ENCODE measurements at regions not wholly inside any gene's neighbourhood (a gene's known extent, or its start where the extent isn't known, plus 50 kb on each side); places are given as distances from the start of the nearest gene placed in this dataset.
"Not testable (repeated sequence)": the region's sequence is repeated elsewhere in the genome, so short reads cannot be mapped to it uniquely, and the experiment has no call there.

DNA sequence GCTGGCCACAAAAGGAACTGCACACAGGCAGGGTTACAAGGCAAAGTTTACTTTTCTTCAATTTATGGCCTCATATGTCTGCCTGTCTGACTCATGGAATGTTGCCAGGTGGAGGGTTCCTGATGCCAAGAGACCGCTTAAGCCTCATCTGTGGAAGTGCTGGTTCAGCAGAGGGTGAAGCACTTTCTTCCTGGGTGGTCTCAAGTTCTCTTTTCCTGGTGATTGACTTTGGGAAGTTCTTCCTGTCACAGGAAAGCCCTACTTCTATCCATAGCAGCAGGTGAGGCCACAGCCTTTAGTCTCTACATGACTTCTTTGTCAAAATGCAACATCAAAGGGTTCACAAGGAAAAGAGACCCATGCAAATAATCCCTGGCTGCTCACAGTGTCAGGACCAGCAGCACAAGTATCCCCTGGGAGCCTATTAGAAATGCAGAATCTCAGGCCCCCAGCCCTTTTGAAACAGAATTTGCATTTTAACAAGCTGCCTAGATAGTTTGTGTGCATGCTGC, 81.4 kb upstream of the IGFBP7 start:
- no peak for DNase-seq (ENCODE audit: low read depth, low spot score)

GRCh38 chr4:57190601-57191481, 80.7 kb upstream of the IGFBP7 start:
- no peak for DNase-seq (ENCODE audit: low read depth, low spot score)

DNA sequence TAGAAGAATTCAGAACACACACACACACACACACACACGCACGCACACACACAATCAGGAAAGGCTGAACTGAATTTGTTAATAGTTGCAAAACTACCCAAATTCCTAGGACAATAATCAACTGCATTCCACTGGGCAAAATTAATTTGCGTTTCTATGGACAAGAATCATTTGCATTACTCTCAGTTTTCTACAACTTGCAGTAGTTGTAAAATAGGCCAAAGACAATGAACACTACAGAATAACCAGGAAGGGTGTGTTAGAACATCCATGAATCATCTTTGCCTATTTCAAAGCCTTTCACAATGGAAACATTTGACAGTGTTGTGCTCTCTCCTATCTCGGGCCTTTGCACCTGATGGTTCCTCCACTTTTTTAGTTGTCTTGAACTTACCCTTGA, 77.1 kb upstream of the IGFBP7 start:
- no peak for DNase-seq (ENCODE audit: low read depth, low spot score)

- no peak for DNase-seq (ENCODE audit: low read depth, low spot score)
Observed at GRCh38 chr4:57184378-57185029, 74.3 kb upstream of the IGFBP7 start.

GRCh38 chr4:57182132-57182874, 72.1 kb upstream of the IGFBP7 start:
- no peak for DNase-seq (ENCODE audit: low read depth, low spot score)

DNA sequence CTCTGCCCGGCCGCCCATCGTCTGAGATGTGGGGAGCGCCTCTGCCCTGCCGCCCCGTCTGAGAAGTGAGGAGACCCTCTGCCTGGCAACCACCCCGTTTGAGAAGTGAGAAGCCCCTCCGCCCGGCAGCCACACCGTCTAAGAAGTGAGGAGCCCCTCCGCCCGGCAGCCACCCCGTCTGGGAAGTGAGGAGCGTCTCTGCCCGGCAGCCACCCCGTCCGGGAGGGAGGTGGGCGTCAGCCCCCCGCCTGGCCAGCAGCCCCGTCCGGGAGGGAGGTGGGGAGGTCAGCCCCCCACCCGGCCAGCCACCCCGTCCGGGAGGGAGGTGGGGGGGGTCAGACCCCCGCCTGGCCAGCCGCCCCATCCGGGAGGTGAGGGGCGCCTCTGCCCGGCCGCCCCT, 63.0 kb upstream of the IGFBP7 start:
- DNase-seq (ENCODE audit: low read depth, low spot score), result not testable (repeated sequence)

GRCh38 chr4:57172065-57172464, 61.9 kb upstream of the IGFBP7 start:
- DNase-seq (ENCODE audit: low read depth, low spot score), result no peak

- no peak for DNase-seq (ENCODE audit: low read depth, low spot score)
Observed at GRCh38 chr4:57168982-57169381, 58.8 kb upstream of the IGFBP7 start.

DNA sequence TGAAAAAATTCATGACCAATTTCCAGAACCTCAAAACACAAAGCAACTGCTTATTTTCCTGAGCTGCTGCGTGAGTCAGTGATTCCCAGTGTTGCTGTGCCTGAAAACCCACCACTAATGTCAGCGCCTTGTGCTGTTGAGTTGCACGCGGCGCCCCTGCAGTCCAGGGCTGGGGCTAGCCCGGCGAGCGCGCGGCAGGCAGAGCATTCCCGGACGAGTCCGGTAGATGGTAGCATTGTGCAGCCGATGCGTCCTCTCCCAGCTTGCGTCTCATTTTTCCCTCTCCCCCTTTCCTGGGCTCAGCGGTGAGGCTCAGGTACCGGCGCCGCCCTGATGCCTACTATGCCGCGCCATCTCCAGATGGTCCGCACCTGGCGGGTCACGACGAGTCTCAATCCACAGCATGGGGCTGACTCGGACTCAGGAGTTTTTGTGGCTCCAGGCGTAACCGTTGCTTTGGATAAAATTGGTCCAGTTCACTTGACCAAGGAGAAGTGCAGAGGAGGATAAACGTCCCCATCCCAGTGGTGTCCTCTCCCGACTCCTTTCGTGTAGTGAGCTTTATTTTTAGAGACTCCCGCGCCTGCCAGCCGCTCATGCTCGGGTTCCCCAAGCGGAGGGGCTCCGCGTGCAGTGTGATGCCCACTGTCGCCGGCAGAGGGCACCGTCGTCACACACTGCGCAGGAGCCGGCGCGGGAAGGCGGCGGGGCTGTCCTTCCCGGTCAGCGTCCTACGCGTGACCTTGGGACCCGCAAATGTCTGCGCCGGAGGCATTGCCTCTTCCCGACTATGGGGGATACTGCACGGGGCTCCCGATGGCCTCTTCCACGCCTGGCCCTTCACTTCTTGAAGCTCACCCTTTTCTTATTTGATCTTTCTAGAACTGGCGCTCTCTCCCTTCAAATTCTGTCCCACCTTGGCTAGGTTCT, 53.6 kb upstream of the IGFBP7 start:
- DNase-seq (ENCODE audit: low read depth, low spot score), result peak; percentile 53

DNA sequence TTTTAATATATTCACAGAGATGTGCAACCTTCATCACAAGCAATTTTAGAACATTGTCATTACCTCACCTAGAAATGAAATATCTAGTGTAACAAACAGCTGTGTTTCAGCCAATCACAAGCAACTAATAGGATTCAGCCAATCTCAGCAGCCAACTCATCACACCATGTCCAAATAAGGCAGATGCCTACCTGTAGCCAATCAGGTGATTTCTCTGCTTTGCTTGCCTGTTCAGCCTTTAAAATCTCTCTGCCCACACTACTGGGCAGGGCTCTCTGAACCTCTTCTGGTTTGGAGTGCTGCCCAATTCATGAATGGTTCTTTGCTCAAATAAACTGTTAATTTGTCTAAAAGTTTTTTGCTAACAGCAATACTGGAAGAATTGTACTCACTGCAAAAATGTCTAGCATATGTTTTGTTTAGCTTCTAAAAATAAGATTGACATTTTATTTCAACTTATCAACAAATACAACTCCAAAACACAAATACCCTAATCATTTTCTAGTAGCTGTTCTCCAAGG, 52.4 kb upstream of the IGFBP7 start:
- DNase-seq (ENCODE audit: low read depth, low spot score), result no peak

All from pulmonary artery endothelial cell (primary cell).